ENCODE measurements at regions not wholly inside any gene's neighbourhood (a gene's known extent, or its start where the extent isn't known, plus 50 kb on each side); places are given as distances from the start of the nearest gene placed in this dataset.

DNA sequence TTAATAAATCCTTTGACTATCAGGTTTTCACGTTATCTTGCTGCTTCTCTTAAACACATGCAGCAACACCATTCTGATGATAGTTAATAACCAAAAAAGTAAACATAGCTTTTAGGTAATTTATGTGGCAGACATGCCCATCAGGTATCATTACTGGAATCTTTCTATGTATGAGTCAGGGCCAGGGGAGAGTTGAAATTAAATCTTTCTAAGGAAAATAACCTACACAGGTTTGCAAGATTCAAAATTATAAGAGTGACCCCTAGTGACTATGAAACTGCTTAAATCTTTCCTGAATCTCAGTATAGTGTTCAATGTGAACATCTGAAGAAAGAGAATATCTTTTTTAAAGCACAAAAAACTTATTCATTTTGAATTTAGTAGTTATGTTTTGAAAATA, 666.6 kb downstream of the CDH11 start:
- TF ChIP-seq POLR2AphosphoS5 (IDR thresholded peaks at IDR 0.05; ENCODE audit: borderline replicate concordance, low read depth, low read length) (no peak), EZH2 (IDR thresholded peaks at IDR 0.05) (no peak), FOXP2 (optimal IDR thresholded peaks at IDR 0.05; ENCODE audit: control extremely low read depth, extremely low read length, insufficient read depth) (no peak)

Data from SK-N-MC (cell line).